ENCODE measurements at regions not wholly inside any gene's neighbourhood (a gene's known extent, or its start where the extent isn't known, plus 50 kb on each side); places are given as distances from the start of the nearest gene placed in this dataset.

DNA sequence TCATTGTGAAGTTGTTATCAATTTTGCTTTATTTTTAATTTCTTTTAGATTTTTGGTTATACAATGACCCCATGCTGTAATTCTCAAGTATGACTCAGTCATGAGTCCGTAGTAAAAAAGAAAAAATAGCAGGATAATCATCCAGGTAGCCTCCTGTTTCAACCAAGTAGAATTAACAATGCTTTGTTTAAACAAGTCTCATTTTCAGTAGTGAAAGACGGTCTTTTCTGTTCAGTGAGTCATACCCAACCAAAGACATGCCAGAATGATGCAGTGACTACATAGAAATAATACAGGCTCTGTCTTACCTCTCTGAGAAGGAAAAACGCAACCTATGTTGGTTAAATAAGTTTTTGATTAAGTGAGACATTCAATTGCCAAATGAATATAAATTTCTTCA lies 67.8 kb upstream of the DSC1 start:
- no peak for TF ChIP-seq ETV6 (IDR thresholded peaks at IDR 0.05; ENCODE audit: borderline replicate concordance in 1 of 2, low read depth in 2 of 2, low read length in 1 of 2)
- TF ChIP-seq ETV6 (CRISPR knock-in tag; IDR thresholded peaks at IDR 0.05; ENCODE audit: borderline replicate concordance): no peak
- TF ChIP-seq CTCF (IDR thresholded peaks at IDR 0.05 in 2 of 3, conservative IDR thresholded peaks at IDR 0.05 in 1 of 3; ENCODE audit: insufficient read depth in 2 of 3, low read depth in 1 of 3, low read length in 3 of 3): no peak
- no peak for TF ChIP-seq EP300 (IDR thresholded peaks at IDR 0.05; ENCODE audit: low read length)
- TF ChIP-seq NFXL1 (CRISPR knock-in tag; IDR thresholded peaks at IDR 0.05): no peak

Data from K562 (cell line).